Calu3 (cell line): ENCODE measurements at regions not wholly inside any gene's neighbourhood (a gene's known extent, or its start where the extent isn't known, plus 50 kb on each side); places are given as distances from the start of the nearest gene placed in this dataset.

Source experiments
- BruUV-seq: library from RNA; stranded (reverse); fragments of 400-500 nt; replicated peaks from 2 replicates; lab custom pipeline; 2021; lab: Mats Ljungman, UMichigan
- CTCF ChIA-PET: fragments of 300-600 bp; sonication (Branson Sonifier 250); formaldehyde crosslinking; loops from one replicate; lab custom pipeline; 2022; ENCODE audit warnings: antibody characterized with exemption; lab: Charles Lee
- DNase-seq: peaks from one replicate; pipeline ENCODE4 v3.0.0; 2022
- H3K27ac Mint-ChIP-seq: one replicate; pipeline ENCODE4 v1.8.0; 2022; ENCODE audit warnings: mixed read lengths; ENCODE audit not compliant: unreplicated experiment
- H3K27me3 Mint-ChIP-seq: one replicate; pipeline ENCODE4 v1.8.0; 2022; ENCODE audit warnings: mixed read lengths; ENCODE audit not compliant: unreplicated experiment
- H3K36me3 Mint-ChIP-seq: one replicate; pipeline ENCODE4 v1.8.0; 2022; ENCODE audit warnings: mild to moderate bottlenecking, moderate library complexity, mixed read lengths; ENCODE audit not compliant: insufficient read depth, unreplicated experiment
- H3K4me1 Mint-ChIP-seq: one replicate; pipeline ENCODE4 v1.8.0; 2022; ENCODE audit warnings: mild to moderate bottlenecking, low read depth, mixed read lengths; ENCODE audit not compliant: unreplicated experiment
- H3K4me3 Mint-ChIP-seq: one replicate; pipeline ENCODE4 v1.8.0; 2022; ENCODE audit warnings: mild to moderate bottlenecking, low read depth, moderate library complexity, mixed read lengths; ENCODE audit not compliant: unreplicated experiment
- H3K9me3 Mint-ChIP-seq: one replicate; pipeline ENCODE4 v1.8.0; 2022; ENCODE audit warnings: low read depth, mixed read lengths; ENCODE audit not compliant: unreplicated experiment
- intact Hi-C: fragments of 100-400 bp; cut with micrococcal nuclease; formaldehyde crosslinking; loops from one replicate; pipeline ENCODE4 v1.10.0; 2022; ENCODE audit not compliant: unreplicated experiment
- TF ChIP-seq, protein P1 (sequence below): fragments of 200-600 bp; IDR thresholded peaks from one replicate; pipeline ENCODE4 v1.8.0; 2022; ENCODE audit warnings: antibody characterized with exemption; ENCODE audit not compliant: unreplicated experiment

DNA sequence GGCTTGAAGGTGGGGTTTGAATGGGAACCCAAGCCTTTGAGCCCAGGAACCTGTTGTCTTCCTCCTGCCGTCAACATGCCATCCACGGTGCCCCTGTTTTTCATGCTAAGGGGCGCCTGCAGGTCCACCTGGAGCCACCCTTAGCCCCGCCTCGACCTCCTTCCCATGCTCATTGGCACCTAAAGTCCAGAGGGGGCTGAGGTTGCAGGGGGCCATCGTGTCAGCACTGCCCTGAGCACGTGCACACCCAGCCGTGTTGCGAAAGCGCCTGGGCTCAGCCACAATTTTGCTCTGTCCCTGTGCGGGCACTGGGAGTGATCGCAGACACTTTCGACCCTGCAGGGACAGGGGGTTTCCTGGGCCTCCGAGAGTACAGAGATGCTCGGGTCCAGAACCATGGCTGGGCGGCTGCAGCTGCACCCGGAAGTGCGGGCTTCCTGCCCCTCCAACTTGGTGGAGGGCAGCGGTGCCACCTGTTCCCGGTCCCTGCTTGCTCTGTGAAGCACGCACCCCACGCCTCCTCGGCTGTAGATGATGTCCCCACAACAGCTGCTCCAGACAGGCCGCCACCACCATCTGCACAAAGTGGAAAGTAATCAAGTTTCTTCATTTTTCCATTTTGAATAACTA is 454.7 kb downstream of the CDH8 start:
- peaks cover 17% of the 10 kb centered on the region for H3K9me3 Mint-ChIP-seq
- no peaks in the 10 kb centered on the region for H3K27me3 Mint-ChIP-seq
- H3K36me3 Mint-ChIP-seq = no peaks in the 10 kb centered on the region
- BruUV-seq = no TSS peak
- H3K4me1 Mint-ChIP-seq = no peaks in the 10 kb centered on the region
- no peak overlapping the region for H3K27ac Mint-ChIP-seq
- CTCF ChIA-PET = no interaction called here
- TF ChIP-seq, protein P1, sequence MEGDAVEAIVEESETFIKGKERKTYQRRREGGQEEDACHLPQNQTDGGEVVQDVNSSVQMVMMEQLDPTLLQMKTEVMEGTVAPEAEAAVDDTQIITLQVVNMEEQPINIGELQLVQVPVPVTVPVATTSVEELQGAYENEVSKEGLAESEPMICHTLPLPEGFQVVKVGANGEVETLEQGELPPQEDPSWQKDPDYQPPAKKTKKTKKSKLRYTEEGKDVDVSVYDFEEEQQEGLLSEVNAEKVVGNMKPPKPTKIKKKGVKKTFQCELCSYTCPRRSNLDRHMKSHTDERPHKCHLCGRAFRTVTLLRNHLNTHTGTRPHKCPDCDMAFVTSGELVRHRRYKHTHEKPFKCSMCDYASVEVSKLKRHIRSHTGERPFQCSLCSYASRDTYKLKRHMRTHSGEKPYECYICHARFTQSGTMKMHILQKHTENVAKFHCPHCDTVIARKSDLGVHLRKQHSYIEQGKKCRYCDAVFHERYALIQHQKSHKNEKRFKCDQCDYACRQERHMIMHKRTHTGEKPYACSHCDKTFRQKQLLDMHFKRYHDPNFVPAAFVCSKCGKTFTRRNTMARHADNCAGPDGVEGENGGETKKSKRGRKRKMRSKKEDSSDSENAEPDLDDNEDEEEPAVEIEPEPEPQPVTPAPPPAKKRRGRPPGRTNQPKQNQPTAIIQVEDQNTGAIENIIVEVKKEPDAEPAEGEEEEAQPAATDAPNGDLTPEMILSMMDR = no peak
- intact Hi-C loops = no loop called here
- H3K4me3 Mint-ChIP-seq = no peak overlapping the region
- DNase-seq = no peak

DNA sequence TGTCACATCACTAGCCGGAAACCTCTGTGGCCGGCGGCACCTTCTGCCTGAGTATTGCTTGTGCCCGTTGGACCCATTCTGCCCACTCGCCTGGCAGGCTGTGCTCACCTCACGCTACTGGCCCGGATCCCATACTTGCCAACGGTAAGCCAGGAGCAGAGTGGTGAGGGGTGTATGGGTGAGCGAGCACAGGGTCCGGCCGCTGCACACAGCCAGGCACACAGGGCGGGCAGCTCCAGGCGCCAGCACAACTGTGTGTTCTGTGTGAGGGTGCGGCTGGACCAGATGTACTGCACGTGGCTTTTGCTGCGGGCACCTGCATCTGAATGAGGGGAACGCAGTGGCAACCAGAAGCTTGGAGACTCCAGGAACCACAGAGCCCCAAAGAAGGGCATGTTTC is 455.7 kb downstream of the CDH8 start:
- BruUV-seq = no TSS peak
- no peak overlapping the region for H3K4me3 Mint-ChIP-seq

DNA sequence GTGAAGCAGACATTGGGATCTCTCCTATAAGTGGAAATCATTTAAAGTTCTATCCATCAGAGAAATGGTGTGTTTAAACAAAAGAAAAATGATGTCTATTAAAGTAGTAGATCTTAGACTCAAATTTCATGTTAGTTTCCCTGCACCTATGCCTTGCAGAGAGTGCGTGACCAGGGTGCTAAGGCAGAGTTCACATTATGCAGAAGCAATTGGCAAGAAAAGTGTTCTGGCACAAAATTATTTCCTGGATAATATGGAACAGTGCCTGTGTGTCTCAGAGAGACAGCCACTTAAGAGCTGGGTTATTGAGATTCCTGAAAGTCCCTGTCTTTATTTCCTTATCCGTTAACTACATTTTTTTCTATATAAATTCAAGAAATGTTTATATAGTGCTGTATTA is 457.0 kb downstream of the CDH8 start:
- CTCF ChIA-PET = no interaction called here
- Mint-ChIP-seq H3K4me1 (no peaks in the 10 kb centered on the region), H3K4me3 (no peak overlapping the region), H3K27ac (no peak overlapping the region), H3K36me3 (no peaks in the 10 kb centered on the region), H3K27me3 (no peaks in the 10 kb centered on the region), H3K9me3 (peaks cover 16% of the 10 kb centered on the region)
- TF ChIP-seq, protein P1 = no peak
- DNase-seq = no peak
- intact Hi-C loops = no loop called here
- BruUV-seq = no TSS peak

More for the DNA sequence above, 455.7 kb downstream of the CDH8 start:
- intact Hi-C loops = no loop called here
- H3K36me3 Mint-ChIP-seq = no peaks in the 10 kb centered on the region
- TF ChIP-seq, protein P1 = no peak
- H3K27ac Mint-ChIP-seq = no peak overlapping the region
- H3K27me3 Mint-ChIP-seq = no peaks in the 10 kb centered on the region
- no peak for DNase-seq
- H3K4me1 Mint-ChIP-seq = no peaks in the 10 kb centered on the region
- peaks cover 21% of the 10 kb centered on the region for H3K9me3 Mint-ChIP-seq
- CTCF ChIA-PET = interaction anchor here (0.7 kb wide), 1 partner anchor 8 kb away, joined by 3 read pairs; no protein-coding TSS in a partner anchor

DNA sequence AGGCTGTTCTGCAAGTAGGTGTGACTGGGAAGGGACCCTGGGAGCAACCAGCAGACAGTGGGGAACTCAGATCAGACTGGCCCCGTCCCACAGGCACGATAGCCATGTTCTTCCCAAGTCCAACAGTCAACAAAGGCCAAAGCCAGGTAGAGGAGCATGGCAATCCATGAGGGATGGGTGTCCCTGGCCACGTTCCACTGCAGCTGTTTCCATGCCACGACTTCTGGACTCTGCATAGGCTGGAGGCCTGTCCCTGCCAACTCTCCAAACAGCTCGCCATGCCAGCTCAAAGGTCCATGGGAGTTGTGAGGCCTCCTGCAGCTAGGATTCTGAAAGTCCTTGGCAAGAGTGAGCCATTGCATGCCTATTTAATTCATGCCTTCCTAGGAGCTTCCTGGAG is 459.8 kb downstream of the CDH8 start:
- Mint-ChIP-seq H3K4me1 (no peaks in the 10 kb centered on the region), H3K27ac (no peak overlapping the region), H3K36me3 (no peaks in the 10 kb centered on the region), H3K9me3 (peaks cover 24% of the 10 kb centered on the region), H3K4me3 (no peak overlapping the region), H3K27me3 (no peaks in the 10 kb centered on the region)
- no TSS peak for BruUV-seq
- CTCF ChIA-PET = no interaction called here
- DNase-seq = no peak
- TF ChIP-seq, protein P1 = no peak
- intact Hi-C loops = no loop called here
